GM12872 (cell line): ENCODE measurements at regions not wholly inside any gene's neighbourhood (a gene's known extent, or its start where the extent isn't known, plus 50 kb on each side); places are given as distances from the start of the nearest gene placed in this dataset.

Source experiments
- CTCF ChIP-seq: IDR thresholded peaks from 3 replicates; pipeline ENCODE4 v1.5.1; 2011; ENCODE audit warnings: low read depth, mild to moderate bottlenecking, low read length, moderate library complexity; ENCODE audit not compliant: insufficient read depth

GRCh38 chr18:6601241-6601640 lies 128.3 kb upstream of the ARHGAP28 start:
- TF ChIP-seq CTCF = no peak

GRCh38 chr18:6602365-6602764 lies 127.2 kb upstream of the ARHGAP28 start:
- TF ChIP-seq CTCF = no peak

GRCh38 chr18:6604573-6604941 lies 125.0 kb upstream of the ARHGAP28 start:
- TF ChIP-seq CTCF = no peak

GRCh38 chr18:6605115-6605869 lies 124.2 kb upstream of the ARHGAP28 start:
- TF ChIP-seq CTCF = no peak

- TF ChIP-seq CTCF = no peak
Observed at GRCh38 chr18:6606411-6607085, 123.0 kb upstream of the ARHGAP28 start.

GRCh38 chr18:6607343-6607742 lies 122.2 kb upstream of the ARHGAP28 start:
- TF ChIP-seq CTCF = no peak

GRCh38 chr18:6609666-6610264 lies 119.8 kb upstream of the ARHGAP28 start:
- TF ChIP-seq CTCF = no peak
